ENCODE measurements at regions not wholly inside any gene's neighbourhood (a gene's known extent, or its start where the extent isn't known, plus 50 kb on each side); places are given as distances from the start of the nearest gene placed in this dataset.

- TF ChIP-seq CEBPB (IDR thresholded peaks at IDR 0.05) (no peak), NFIC (IDR thresholded peaks at IDR 0.05) (no peak), TEAD4 (IDR thresholded peaks at IDR 0.05) (no peak), TAF1 (IDR thresholded peaks at IDR 0.05; ENCODE audit: low read depth) (no peak), RAD21 (IDR thresholded peaks at IDR 0.05; ENCODE audit: low read depth) (no peak), EP300 (IDR thresholded peaks at IDR 0.05; ENCODE audit: borderline replicate concordance) (no peak), MAX (IDR thresholded peaks at IDR 0.05) (no peak), YY1 (IDR thresholded peaks at IDR 0.05; ENCODE audit: low read depth) (no peak), FOXM1 (IDR thresholded peaks at IDR 0.05; ENCODE audit: borderline replicate concordance, low read depth) (no peak), USF1 (IDR thresholded peaks at IDR 0.05) (no peak), REST (IDR thresholded peaks at IDR 0.05; ENCODE audit: low read depth) (no peak), EGR1 (IDR thresholded peaks at IDR 0.05) (no peak)
Observed at GRCh38 chr19:31937983-31938382, 407.4 kb upstream of the ZNF507 start.

Data from Ishikawa (cell line).